ENCODE measurements at regions not wholly inside any gene's neighbourhood (a gene's known extent, or its start where the extent isn't known, plus 50 kb on each side); places are given as distances from the start of the nearest gene placed in this dataset.

DNA sequence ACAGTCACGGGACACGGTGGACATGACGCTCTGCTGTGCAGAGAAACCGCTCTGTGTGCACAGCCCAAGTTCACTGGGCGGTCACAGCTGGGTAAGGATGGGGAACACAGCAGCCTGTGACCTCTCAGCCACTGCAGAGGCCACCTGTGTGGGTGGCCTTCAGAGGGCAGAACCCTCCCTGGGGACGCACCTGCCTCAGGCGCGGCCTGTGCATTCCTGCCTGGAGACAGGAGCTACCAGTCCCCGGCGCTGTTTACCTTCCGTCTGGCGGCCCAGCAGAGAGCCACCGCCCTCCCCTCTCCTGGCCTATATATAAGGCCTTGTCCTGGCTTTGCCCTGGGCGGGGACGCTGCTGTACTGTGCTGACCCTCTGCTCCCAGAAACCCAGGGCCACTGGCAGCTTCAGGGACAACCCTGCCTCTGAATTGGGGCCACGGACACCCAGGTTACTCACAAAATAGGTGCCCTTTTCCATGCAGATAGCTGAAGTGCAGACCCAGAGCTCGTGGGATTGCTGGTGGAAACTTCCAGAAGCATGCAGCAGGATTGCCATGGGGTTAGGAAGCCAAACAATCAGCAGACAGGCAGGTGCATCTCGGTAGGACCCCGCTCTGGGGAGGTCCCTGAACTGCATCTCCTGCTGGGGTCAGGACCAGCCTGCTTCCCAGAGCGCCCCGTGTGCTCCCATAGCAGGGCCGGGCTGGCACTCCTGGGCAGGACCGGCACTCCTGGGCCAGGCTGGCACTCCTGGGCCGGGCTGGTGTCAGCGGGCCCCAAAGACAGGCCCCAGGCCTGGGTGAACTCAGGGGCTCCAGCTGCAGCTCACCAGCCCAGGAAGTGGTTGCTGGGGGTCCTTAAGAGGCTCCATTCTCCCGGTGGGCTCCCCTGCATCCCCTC lies 83.6 kb downstream of the SIK1 start:
- no peaks in the 10 kb centered on the region for H3K4me1 Mint-ChIP-seq (ENCODE audit: low read depth)
- no peaks in the 10 kb centered on the region for H3K36me3 Mint-ChIP-seq (ENCODE audit: low read depth)
- H3K27ac Mint-ChIP-seq, result no peak overlapping the region
- no peak overlapping the region for H3K4me3 Mint-ChIP-seq
- no peak for DNase-seq (ENCODE audit: low spot score)
- no peaks in the 10 kb centered on the region for H3K9me3 Mint-ChIP-seq
- H3K27me3 Mint-ChIP-seq (ENCODE audit: low read depth), result no peaks in the 10 kb centered on the region

DNA sequence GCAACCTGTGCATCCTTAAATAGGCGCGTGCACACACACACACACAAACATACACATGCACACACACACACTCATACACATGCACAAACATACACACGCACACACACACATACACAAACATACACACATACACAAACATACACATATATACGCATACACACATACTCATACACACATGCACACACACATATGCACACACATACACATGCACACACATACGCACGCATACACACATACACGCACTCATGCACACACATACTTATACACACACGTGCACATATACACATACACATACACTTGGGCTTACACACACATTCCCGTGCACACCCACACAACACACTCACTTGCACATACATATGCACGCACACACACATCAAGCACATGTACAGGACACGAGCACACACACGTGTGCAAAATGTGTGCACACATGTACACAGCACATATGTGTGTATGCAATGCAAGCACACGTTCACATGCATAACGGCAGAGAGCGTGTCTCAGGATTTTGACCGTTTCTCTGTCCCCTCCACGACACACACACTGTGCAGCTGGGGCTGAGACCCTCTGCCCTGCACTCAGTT lies 84.5 kb downstream of the SIK1 start:
- no peaks in the 10 kb centered on the region for H3K4me1 Mint-ChIP-seq (ENCODE audit: low read depth)
- no peak overlapping the region for H3K4me3 Mint-ChIP-seq
- no peak overlapping the region for H3K27ac Mint-ChIP-seq
- no peak for DNase-seq (ENCODE audit: low spot score)
- no peaks in the 10 kb centered on the region for H3K36me3 Mint-ChIP-seq (ENCODE audit: low read depth)
- H3K27me3 Mint-ChIP-seq (ENCODE audit: low read depth), result no peaks in the 10 kb centered on the region
- H3K9me3 Mint-ChIP-seq, result peaks cover 7% of the 10 kb centered on the region

DNA sequence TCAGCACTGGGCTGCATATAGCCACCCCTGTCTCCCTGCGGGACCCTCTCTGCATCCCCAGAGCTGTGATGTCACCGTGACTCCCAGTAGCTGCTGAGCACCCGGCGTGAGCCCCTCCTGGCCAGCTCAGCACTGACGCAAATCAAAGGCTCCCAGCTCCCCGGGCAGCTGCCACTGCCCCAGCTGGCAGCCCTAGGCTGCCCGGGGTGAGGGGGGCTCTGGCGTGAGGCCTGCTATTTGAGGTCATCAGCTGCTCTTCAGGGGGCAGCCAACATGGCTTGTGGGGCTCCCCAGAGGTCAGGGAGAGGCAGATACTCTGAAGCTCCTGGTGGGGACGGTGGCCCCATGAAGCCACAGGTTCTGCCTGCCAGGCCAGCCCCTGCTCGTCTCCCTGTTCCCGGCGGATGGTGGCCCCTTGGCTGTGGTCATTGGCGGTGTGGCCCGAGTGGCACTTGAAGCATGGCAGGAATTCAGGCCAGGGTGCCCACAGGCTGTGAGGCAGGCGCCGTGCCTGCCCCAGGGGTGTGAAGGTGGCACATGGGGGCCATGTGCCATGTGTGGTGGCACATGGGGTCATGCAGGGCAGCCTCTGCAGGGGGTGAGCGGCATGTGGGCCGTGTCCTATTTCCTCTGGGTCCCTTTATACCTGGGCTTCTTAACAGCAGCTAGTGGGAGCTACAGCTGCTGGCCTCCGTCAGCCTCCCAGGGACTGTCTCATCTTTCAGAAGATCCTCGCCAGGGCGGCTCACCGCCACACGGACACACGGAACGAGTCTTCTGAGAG lies 85.4 kb downstream of the SIK1 start:
- no peaks in the 10 kb centered on the region for H3K27me3 Mint-ChIP-seq (ENCODE audit: low read depth)
- no peaks in the 10 kb centered on the region for H3K36me3 Mint-ChIP-seq (ENCODE audit: low read depth)
- no peak overlapping the region for H3K4me3 Mint-ChIP-seq
- H3K4me1 Mint-ChIP-seq (ENCODE audit: low read depth), result no peaks in the 10 kb centered on the region
- no peak overlapping the region for H3K27ac Mint-ChIP-seq
- peaks cover 15% of the 10 kb centered on the region for H3K9me3 Mint-ChIP-seq
- DNase-seq (ENCODE audit: low spot score), result no peak

DNA sequence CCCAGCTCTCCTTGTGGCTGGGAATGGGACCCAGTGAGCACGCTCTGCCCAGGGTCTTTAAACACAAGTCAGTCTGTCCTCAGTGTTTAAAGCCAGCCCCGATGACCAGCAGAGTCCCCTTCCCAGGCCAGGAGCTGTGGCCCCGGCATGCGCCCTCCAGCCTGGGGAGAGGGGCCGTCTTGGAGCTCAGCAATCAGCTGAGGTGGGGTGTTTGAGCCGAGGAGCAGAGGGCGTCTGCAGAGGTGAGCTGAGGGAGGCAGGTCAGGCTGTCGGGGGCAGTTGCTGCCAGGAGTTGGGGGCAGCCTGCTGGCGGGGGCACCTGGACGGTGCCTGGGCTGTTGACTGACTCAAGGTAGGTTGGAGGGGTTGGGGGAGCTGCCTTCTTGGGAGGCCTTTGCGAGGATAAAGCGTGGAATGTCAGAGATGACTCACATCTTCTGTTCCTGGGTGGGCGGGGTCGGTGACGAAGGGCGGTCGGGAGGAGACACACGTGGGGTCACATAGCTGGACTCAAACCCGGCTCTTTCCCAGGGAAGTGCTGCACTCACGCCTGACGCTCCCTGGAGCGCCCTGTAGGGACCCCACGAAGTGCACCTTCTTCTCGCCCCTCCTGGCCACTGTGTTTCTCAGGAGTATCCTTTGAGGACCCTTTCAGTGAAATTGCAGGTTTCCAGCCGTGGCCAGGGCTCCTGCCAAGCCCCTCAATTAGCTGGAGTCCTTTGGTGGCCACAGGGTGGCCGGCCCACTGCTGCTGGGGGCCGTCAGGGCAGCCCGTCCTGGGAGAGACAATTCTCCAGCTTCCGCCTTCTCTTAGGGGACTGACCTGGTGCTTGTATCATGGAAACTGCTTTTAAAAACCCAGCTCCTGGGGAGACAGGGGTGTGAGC lies 86.2 kb downstream of the SIK1 start:
- Mint-ChIP-seq H3K9me3 (peaks cover 15% of the 10 kb centered on the region), H3K27me3 (ENCODE audit: low read depth) (no peaks in the 10 kb centered on the region), H3K27ac (no peak overlapping the region), H3K4me1 (ENCODE audit: low read depth) (no peaks in the 10 kb centered on the region), H3K36me3 (ENCODE audit: low read depth) (no peaks in the 10 kb centered on the region), H3K4me3 (no peak overlapping the region)
- DNase-seq (ENCODE audit: low spot score), result no peak

DNA sequence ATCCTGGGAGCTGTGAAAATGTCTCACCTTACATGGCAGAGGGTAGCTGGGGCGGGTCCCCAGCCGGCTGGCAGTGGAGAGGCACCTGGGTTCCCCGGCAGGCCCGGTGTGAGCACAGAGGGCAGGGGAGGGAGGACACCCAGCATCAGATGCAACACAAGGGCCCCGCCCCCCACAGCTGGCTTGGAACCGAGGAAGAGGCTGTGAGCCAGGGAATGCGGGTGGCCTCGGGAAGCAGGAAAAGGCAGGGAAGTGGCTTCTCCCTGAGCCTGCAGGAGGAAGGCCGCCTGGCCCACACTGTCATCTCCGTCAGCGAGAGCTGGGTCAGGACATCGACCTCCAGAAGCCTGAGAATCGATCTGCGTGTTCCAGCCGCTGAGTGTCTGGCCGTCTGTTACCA lies 87.3 kb downstream of the SIK1 start:
- Mint-ChIP-seq H3K27ac (no peak overlapping the region), H3K9me3 (peaks cover 15% of the 10 kb centered on the region), H3K27me3 (ENCODE audit: low read depth) (no peaks in the 10 kb centered on the region), H3K4me1 (ENCODE audit: low read depth) (no peaks in the 10 kb centered on the region), H3K4me3 (no peak overlapping the region), H3K36me3 (ENCODE audit: low read depth) (no peaks in the 10 kb centered on the region)
- DNase-seq (ENCODE audit: low spot score), result no peak

DNA sequence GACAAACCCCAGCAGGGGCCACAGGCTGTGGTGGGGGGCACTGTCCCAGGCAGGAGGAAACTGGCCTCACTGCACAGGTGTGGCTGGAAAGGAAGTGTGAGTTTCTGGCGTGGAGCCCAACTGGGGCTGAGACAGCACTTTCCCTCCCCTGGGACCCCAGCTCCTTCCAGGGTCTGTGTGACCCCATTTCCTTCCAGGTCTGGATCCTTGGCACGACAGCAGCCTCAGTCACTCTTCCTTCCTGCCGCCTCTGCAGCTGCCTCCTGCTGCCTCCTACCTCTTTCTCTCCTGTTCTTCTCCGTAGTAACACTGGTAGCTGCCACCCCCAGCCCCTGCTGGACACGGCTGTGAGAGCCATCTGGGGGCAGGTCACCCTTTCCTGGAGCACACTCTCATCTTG lies 88.0 kb downstream of the SIK1 start:
- H3K36me3 Mint-ChIP-seq (ENCODE audit: low read depth), result no peaks in the 10 kb centered on the region
- H3K4me3 Mint-ChIP-seq, result no peak overlapping the region

GRCh38 chr21:43337901-43338655 lies 88.9 kb downstream of the SIK1 start:
- no peaks in the 10 kb centered on the region for H3K27me3 Mint-ChIP-seq (ENCODE audit: low read depth)

More for the DNA sequence above, 88.0 kb downstream of the SIK1 start:
- H3K4me1 Mint-ChIP-seq (ENCODE audit: low read depth), result no peaks in the 10 kb centered on the region
- H3K27ac Mint-ChIP-seq, result no peak overlapping the region
- H3K9me3 Mint-ChIP-seq, result peaks cover 15% of the 10 kb centered on the region
- no peaks in the 10 kb centered on the region for H3K27me3 Mint-ChIP-seq (ENCODE audit: low read depth)
- DNase-seq (ENCODE audit: low spot score), result no peak

DNA sequence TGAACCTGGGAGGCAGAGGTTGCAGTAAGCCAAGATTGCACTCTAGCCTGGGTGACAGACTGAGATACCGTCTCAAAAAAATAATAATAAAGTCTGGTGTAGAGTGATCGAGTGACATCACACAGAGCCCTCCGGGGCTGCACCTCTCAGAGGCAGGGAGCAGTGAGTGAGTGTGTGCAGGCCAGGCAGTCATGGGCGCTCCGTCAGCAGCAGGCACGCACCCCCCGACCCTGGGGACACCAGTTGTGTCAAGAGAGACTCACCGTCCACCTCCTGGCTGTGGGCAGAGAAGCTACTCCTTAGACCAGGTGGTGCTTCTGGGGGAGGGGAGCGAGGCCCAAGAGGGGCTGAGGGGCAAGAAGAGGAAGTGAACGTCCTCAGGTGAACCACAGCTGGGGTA lies 91.8 kb downstream of the SIK1 start:
- H3K4me3 Mint-ChIP-seq, result no peak overlapping the region
- H3K27me3 Mint-ChIP-seq (ENCODE audit: low read depth), result no peaks in the 10 kb centered on the region
- H3K9me3 Mint-ChIP-seq, result peaks cover 15% of the 10 kb centered on the region
- H3K27ac Mint-ChIP-seq, result no peak overlapping the region
- no peak for DNase-seq (ENCODE audit: low spot score)
- H3K36me3 Mint-ChIP-seq (ENCODE audit: low read depth), result no peaks in the 10 kb centered on the region
- H3K4me1 Mint-ChIP-seq (ENCODE audit: low read depth), result no peaks in the 10 kb centered on the region

More at GRCh38 chr21:43337901-43338655, 88.9 kb downstream of the SIK1 start:
- no peak overlapping the region for H3K27ac Mint-ChIP-seq
- H3K4me3 Mint-ChIP-seq, result no peak overlapping the region
- DNase-seq (ENCODE audit: low spot score), result no peak
- H3K9me3 Mint-ChIP-seq, result peaks cover 15% of the 10 kb centered on the region
- no peaks in the 10 kb centered on the region for H3K36me3 Mint-ChIP-seq (ENCODE audit: low read depth)
- H3K4me1 Mint-ChIP-seq (ENCODE audit: low read depth), result no peaks in the 10 kb centered on the region

GRCh38 chr21:43334214-43334958 lies 92.5 kb downstream of the SIK1 start:
- no peak for DNase-seq (ENCODE audit: low spot score)
- Mint-ChIP-seq H3K4me1 (ENCODE audit: low read depth) (no peaks in the 10 kb centered on the region), H3K9me3 (peaks cover 15% of the 10 kb centered on the region), H3K27me3 (ENCODE audit: low read depth) (no peaks in the 10 kb centered on the region), H3K4me3 (no peak overlapping the region), H3K36me3 (ENCODE audit: low read depth) (no peaks in the 10 kb centered on the region), H3K27ac (no peak overlapping the region)

DNA sequence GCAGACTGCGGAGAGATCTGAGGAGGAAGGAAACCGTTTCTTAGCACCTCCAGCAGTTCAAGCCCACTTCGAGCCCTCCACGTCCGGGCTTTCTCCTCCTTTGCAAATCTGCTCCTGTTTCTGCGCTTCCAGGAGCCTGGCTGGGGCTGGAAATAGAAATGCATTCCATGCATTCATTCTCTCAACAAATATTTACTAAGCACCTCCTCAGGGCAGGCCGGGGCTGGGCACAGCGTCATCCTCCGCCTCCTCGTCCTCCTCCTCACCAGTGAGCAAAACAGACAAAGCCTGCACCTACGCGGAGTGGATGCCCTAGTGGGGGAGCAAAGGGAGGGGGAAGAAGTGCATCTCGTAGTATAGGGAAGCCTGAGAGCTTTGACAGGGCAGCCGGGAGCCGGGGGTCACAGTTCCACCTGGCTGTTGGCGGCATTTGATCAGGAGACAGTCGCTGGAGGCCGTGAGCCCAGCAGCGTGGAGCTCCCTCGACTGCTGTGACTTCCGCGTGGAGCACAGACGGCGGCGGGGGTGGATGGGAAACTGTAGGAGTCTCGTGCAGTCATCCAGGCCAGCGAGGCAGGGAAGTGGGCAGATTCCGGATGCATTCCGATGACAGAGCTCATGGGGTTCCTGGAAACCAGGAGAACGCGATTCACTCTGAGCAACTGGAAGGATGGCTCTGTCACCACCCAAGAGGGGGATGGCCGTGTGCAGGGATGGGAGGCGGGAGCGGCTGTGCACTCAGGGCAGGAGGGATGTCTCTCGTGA lies 93.5 kb downstream of the SIK1 start:
- H3K27me3 Mint-ChIP-seq (ENCODE audit: low read depth), result no peaks in the 10 kb centered on the region
- H3K4me1 Mint-ChIP-seq (ENCODE audit: low read depth), result no peaks in the 10 kb centered on the region
- no peak overlapping the region for H3K27ac Mint-ChIP-seq
- H3K9me3 Mint-ChIP-seq, result peaks cover 15% of the 10 kb centered on the region
- no peaks in the 10 kb centered on the region for H3K36me3 Mint-ChIP-seq (ENCODE audit: low read depth)
- no peak overlapping the region for H3K4me3 Mint-ChIP-seq
- DNase-seq (ENCODE audit: low spot score), result no peak

DNA sequence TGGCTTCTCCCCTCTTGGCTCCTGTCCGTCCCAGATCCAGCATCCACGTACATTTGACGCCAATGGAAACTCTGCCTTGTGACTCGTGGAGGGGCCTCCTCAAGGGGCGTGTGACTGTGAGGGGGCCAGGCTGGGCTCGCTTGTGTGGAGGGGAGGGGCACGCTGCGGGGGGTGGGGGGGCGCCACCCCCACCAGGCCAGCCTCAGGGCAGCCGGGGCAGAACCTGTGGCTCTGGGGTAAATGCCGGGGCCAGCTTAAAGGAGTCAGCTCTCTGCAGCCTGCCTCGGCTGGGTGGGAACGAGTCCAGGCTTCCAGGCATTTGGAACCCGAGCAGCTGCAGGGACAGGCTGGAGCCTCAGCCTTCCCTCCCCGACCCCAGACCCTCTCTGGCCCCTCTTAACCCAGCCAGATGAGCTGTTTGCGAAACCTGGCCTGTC lies 94.1 kb downstream of the SIK1 start:
- Mint-ChIP-seq H3K36me3 (ENCODE audit: low read depth) (no peaks in the 10 kb centered on the region), H3K4me3 (no peak overlapping the region), H3K4me1 (ENCODE audit: low read depth) (no peaks in the 10 kb centered on the region), H3K27me3 (ENCODE audit: low read depth) (no peaks in the 10 kb centered on the region), H3K27ac (no peak overlapping the region), H3K9me3 (peaks cover 13% of the 10 kb centered on the region)
- no peak for DNase-seq (ENCODE audit: low spot score)
